IMR-90 (cell line): ENCODE measurements at regions not wholly inside any gene's neighbourhood (a gene's known extent, or its start where the extent isn't known, plus 50 kb on each side); places are given as distances from the start of the nearest gene placed in this dataset.
A peak's percentile ranks its signal among the peaks of the same experiment; 100 is the strongest.

Experiments
- ATAC-seq: fragments of 200-7000 bp; cut with Tn5 transposase; 2 replicates; pipeline ENCODE4 v1.9.1; 2020; ENCODE audit warnings: low read depth, mild to moderate bottlenecking, moderate library complexity
- BruUV-seq: library from RNA; stranded (reverse); fragments of 400-500 nt; replicated peaks from 2 replicates; lab custom pipeline; 2021; lab: Mats Ljungman, UMichigan
- CTCF ChIA-PET: fragments of 300-600 bp; formaldehyde crosslinking; extraction: SDS; loops from one replicate; lab custom pipeline; 2021; ENCODE audit warnings: antibody characterized with exemption; lab: Yijun Ruan, JAX
- POLR2A ChIA-PET: fragments of 300-600 bp; sonication (Branson Sonifier 250); formaldehyde crosslinking; loops from one replicate; lab custom pipeline; 2022; ENCODE audit warnings: antibody characterized with exemption; ENCODE audit not compliant: unreplicated experiment; lab: Charles Lee
- DNase-seq: peaks from one replicate; pipeline ENCODE4 v3.0.0; 2013
- H2AFZ ChIP-seq: replicated peaks from 2 replicates; pipeline ENCODE3; 2013; ENCODE audit warnings: low read length, mild to moderate bottlenecking; ENCODE audit not compliant: poor library complexity
- H2AK5ac ChIP-seq: 2 replicates; pipeline ENCODE4 v1.6.1; 2013; ENCODE audit warnings: low read depth, low read length, inconsistent platforms
- H2AK9ac ChIP-seq: replicated peaks from 2 replicates; pipeline ENCODE3; 2013; ENCODE audit warnings: mild to moderate bottlenecking, low read depth, low read length, moderate library complexity; ENCODE audit not compliant: poor library complexity
- H2BK120ac ChIP-seq: 2 replicates; pipeline ENCODE4 v1.6.1; 2013; ENCODE audit warnings: low read depth, low read length, inconsistent platforms
- H2BK15ac ChIP-seq: 3 replicates; pipeline ENCODE4 v1.6.1; 2013; ENCODE audit warnings: low read depth, low read length, inconsistent platforms
- H2BK20ac ChIP-seq: 2 replicates; pipeline ENCODE4 v1.6.1; 2013; ENCODE audit warnings: low read depth, mild to moderate bottlenecking, inconsistent platforms, low read length, moderate library complexity
- H2BK5ac ChIP-seq: 2 replicates; pipeline ENCODE4 v1.6.1; 2013; ENCODE audit warnings: mild to moderate bottlenecking, low read depth, low read length, inconsistent platforms; ENCODE audit not compliant: poor library complexity, severe bottlenecking
- H3K14ac ChIP-seq: replicated peaks from 2 replicates; pipeline ENCODE4 v1.6.1; 2013; ENCODE audit warnings: low read depth, low read length, inconsistent platforms
- H3K18ac ChIP-seq: 2 replicates; pipeline ENCODE4 v1.6.1; 2013; ENCODE audit warnings: low read depth, low read length, control low read depth
- H3K23ac ChIP-seq: 2 replicates; pipeline ENCODE4 v1.6.1; 2013; ENCODE audit warnings: low read depth, low read length, inconsistent platforms
- H3K27ac ChIP-seq: 2 replicates; pipeline ENCODE4 v1.5.1; 2013; ENCODE audit warnings: mild to moderate bottlenecking, control low read depth, low read length; ENCODE audit not compliant: insufficient read depth
- H3K27me3 ChIP-seq: 2 replicates; pipeline ENCODE4 v1.6.1; 2013; ENCODE audit warnings: low read length; ENCODE audit not compliant: control insufficient read depth, insufficient read depth
- H3K36me3 ChIP-seq: 2 replicates; pipeline ENCODE4 v1.6.1; 2013; ENCODE audit warnings: low read length, mixed read lengths; ENCODE audit not compliant: control insufficient read depth, insufficient read depth
- H3K4ac ChIP-seq: 2 replicates; pipeline ENCODE4 v1.6.1; 2013; ENCODE audit warnings: low read depth, low read length, inconsistent platforms
- H3K4me1 ChIP-seq: 2 replicates; pipeline ENCODE4 v1.6.1; 2013; ENCODE audit warnings: low read length, mixed read lengths; ENCODE audit not compliant: control insufficient read depth, insufficient read depth
- H3K4me2 ChIP-seq: 2 replicates; pipeline ENCODE4 v1.6.1; 2013; ENCODE audit warnings: low read depth, mild to moderate bottlenecking, control low read depth, low read length, moderate library complexity
- H3K4me3 ChIP-seq: 2 replicates; pipeline ENCODE4 v1.5.1; 2013; ENCODE audit warnings: low read depth, mild to moderate bottlenecking, control low read depth, low read length, moderate library complexity; ENCODE audit not compliant: insufficient read depth
- H3K56ac ChIP-seq: 2 replicates; pipeline ENCODE4 v1.6.1; 2013; ENCODE audit warnings: low read length, inconsistent platforms; ENCODE audit not compliant: insufficient read depth; ENCODE audit errors: extremely low read depth
- H3K79me1 ChIP-seq, 2 experiments: 2 replicates each; pipeline ENCODE4 v1.6.1; 2013; ENCODE audit warnings: low read length in 2 of 2, inconsistent platforms in 1 of 2, low read depth in 1 of 2
- H3K9ac ChIP-seq: 2 replicates; pipeline ENCODE4 v1.6.1; 2013; ENCODE audit warnings: low read depth, low read length, control low read depth
- H3K9me1 ChIP-seq: 2 replicates; pipeline ENCODE4 v1.6.1; 2013; ENCODE audit warnings: low read length, inconsistent platforms; ENCODE audit not compliant: insufficient read depth
- H3K9me3 ChIP-seq: 2 replicates; pipeline ENCODE4 v1.6.1; 2013; ENCODE audit warnings: low read length; ENCODE audit not compliant: control insufficient read depth, insufficient read depth
- H4K20me1 ChIP-seq: 2 replicates; pipeline ENCODE4 v1.6.1; 2013; ENCODE audit warnings: low read length, inconsistent platforms; ENCODE audit not compliant: insufficient read depth
- H4K5ac ChIP-seq: 2 replicates; pipeline ENCODE4 v1.6.1; 2013; ENCODE audit warnings: mild to moderate bottlenecking, low read depth, low read length, control low read depth
- H4K8ac ChIP-seq, 2 experiments: 2 replicates each; pipeline ENCODE4 v1.6.1; 2013; ENCODE audit warnings: low read depth in 2 of 2, low read length in 2 of 2, control low read depth in 1 of 2, inconsistent platforms in 1 of 2
- H4K91ac ChIP-seq: 2 replicates; pipeline ENCODE4 v1.6.1; 2013; ENCODE audit warnings: low read depth, low read length, inconsistent platforms; ENCODE audit not compliant: insufficient read depth
- POLR2A ChIP-seq: IDR thresholded peaks from 2 replicates; pipeline ENCODE4 v1.6.1; 2012; ENCODE audit warnings: mild to moderate bottlenecking, low read depth, low read length
- RAD21 ChIP-seq: IDR thresholded peaks from 2 replicates; pipeline ENCODE4 v1.6.1; 2012; ENCODE audit warnings: low read length, improper control_type of control experiment
- SMC3 ChIP-seq: fragments of 150-350 bp; IDR thresholded peaks from 2 replicates; pipeline ENCODE4 v1.6.1; 2016; ENCODE audit warnings: low read depth, mild to moderate bottlenecking, antibody characterized with exemption, low read length, moderate library complexity
- WGBS, 2 experiments: methylation state at CpG; one replicate each; pipeline versions ENCODE4 v1.1.5 to v1.1.7; 2013; ENCODE audit warnings: missing lambda C conversion rate in 2 of 2; ENCODE audit not compliant: insufficient read length in 1 of 2; ENCODE audit errors: extremely low coverage in 2 of 2; 5-methylcytosine and 5-hydroxymethylcytosine counted together
- dilution Hi-C: fragments of 300-500 bp; cut with HindIII; formaldehyde crosslinking; loops from one replicate; pipeline ENCODE4 v1.14.3; 2018; ENCODE audit warnings: low sequenced_read_pairs; ENCODE audit not compliant: unreplicated experiment
- in situ Hi-C: fragments of 300-500 bp; cut with MboI; formaldehyde crosslinking; loops from 3 replicates; pipeline ENCODE4 v1.14.3; 2019; ENCODE audit warnings: low sequenced_read_pairs, inconsistent platforms, mixed read lengths
- intact Hi-C: fragments of 100-400 bp; cut with micrococcal nuclease; formaldehyde crosslinking; loops from 2 replicates; pipeline ENCODE4 v1.10.0; 2022
- TF ChIP-seq, protein P1 (sequence below): conservative IDR thresholded peaks from 2 replicates; pipeline ENCODE4 v1.5.1; 2012; ENCODE audit warnings: mild to moderate bottlenecking, low read depth, low read length, improper control_type of control experiment

DNA sequence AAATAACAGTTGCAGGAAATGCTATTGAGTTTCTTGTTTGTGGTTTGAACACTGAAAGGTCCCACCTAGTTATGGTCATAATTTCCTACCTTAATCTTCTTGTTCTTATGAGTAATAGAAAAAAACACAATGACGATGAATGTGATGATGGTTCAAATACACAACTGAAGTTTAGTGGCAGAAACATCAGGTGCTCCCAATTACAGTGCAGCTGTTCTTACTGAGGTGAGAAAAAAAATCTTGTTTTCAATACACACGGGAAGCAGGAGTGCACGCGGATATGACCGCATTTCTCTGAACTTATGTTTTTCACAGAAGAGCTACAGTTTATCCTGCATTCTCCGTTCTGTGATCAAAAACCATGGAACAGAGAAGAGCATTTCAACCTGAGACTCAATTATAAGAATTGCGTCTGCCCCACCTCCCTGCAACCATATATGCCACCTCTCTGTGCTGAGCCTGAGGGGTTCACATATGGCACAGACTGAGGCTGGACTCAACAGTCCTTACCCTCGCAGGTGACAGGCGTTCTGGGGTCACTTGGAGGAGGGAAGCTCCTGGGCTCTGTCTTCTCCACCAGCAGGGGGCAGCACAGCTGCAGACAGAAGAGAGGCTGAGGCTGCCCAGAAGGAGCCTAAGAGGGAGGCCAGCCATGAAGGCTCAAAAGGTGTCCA, 99.7 kb upstream of the IGLL5 start:
- no peak overlapping the region for H3K18ac ChIP-seq
- H3K9me1 ChIP-seq, result no peaks in the 10 kb centered on the region
- H3K4ac ChIP-seq, result no peak overlapping the region
- H3K27ac ChIP-seq, result no peak overlapping the region
- intact Hi-C loops (loop anchor here (10.0 kb wide), 1 partner anchor 167 kb away; no protein-coding TSS in a partner anchor), dilution Hi-C loops (no loop called here), in situ Hi-C loops (no loop called here)
- H3K9ac ChIP-seq, result no peak overlapping the region
- H2BK5ac ChIP-seq, result no peak overlapping the region
- peak; percentile 37 for TF ChIP-seq RAD21
- TF ChIP-seq, protein P1, sequence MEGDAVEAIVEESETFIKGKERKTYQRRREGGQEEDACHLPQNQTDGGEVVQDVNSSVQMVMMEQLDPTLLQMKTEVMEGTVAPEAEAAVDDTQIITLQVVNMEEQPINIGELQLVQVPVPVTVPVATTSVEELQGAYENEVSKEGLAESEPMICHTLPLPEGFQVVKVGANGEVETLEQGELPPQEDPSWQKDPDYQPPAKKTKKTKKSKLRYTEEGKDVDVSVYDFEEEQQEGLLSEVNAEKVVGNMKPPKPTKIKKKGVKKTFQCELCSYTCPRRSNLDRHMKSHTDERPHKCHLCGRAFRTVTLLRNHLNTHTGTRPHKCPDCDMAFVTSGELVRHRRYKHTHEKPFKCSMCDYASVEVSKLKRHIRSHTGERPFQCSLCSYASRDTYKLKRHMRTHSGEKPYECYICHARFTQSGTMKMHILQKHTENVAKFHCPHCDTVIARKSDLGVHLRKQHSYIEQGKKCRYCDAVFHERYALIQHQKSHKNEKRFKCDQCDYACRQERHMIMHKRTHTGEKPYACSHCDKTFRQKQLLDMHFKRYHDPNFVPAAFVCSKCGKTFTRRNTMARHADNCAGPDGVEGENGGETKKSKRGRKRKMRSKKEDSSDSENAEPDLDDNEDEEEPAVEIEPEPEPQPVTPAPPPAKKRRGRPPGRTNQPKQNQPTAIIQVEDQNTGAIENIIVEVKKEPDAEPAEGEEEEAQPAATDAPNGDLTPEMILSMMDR, result peak; percentile 53
- TF ChIP-seq POLR2A, result no peak
- peak; percentile 45 for TF ChIP-seq SMC3
- H3K23ac ChIP-seq, result no peak overlapping the region
- H4K5ac ChIP-seq, result no peak overlapping the region
- H4K91ac ChIP-seq, result no peak overlapping the region
- no peaks in the 10 kb centered on the region for H3K36me3 ChIP-seq
- H3K14ac ChIP-seq, result no peak overlapping the region
- peak; percentile 28 for DNase-seq
- 0 out of 2 replicates have a peak, but pooled peaks cover 2% of the 10 kb centered on the region for H3K27me3 ChIP-seq
- no peaks in the 10 kb centered on the region for H4K20me1 ChIP-seq
- no peaks in the 10 kb centered on the region for H3K9me3 ChIP-seq
- H4K8ac ChIP-seq, result no peak overlapping the region
- no CpG with 5 or more reads among the region's 9 CpGs for WGBS, 2 experiments
- H3K79me1 ChIP-seq, result no peaks in the 10 kb centered on the region
- no peaks in the 10 kb centered on the region for H3K4me1 ChIP-seq
- H2AK9ac ChIP-seq, result no peak overlapping the region
- H3K56ac ChIP-seq, result no peak overlapping the region
- H3K4me3 ChIP-seq, result no peak overlapping the region
- no peak overlapping the region for H2AK5ac ChIP-seq
- no peak overlapping the region for H3K4me2 ChIP-seq
- no peak overlapping the region for H2BK20ac ChIP-seq
- no peak overlapping the region for H2BK120ac ChIP-seq
- no peak overlapping the region for H2AFZ ChIP-seq
- no peak overlapping the region for H2BK15ac ChIP-seq
- peak; percentile 67 for ATAC-seq
- ChIA-PET POLR2A (no interaction called here), CTCF (interaction anchor here (0.6 to 1.9 kb wide), 6 partner anchors 8 to 168 kb away, joined by 3 to 4 read pairs (median 3); no protein-coding TSS in a partner anchor)
- BruUV-seq, result no TSS peak
